Activated naive CD4-positive, alpha-beta T cell treated with anti-CD3 and anti-CD28 coated beads, Interleukin-2, amount 50 U/mL, for 72 hours (primary cell): ENCODE measurements at regions not wholly inside any gene's neighbourhood (a gene's known extent, or its start where the extent isn't known, plus 50 kb on each side); places are given as distances from the start of the nearest gene placed in this dataset.

ENCODE experiments used
- ATAC-seq, 2 donors: fragments of 150-1000 bp; cut with Tn5 transposase; 2 replicates each; pipeline ENCODE4 v1.10.0; 2021; ENCODE audit warnings: mild to moderate bottlenecking in 2 of 2, moderate library complexity in 2 of 2
- DNase-seq, 2 donors: peaks; one replicate each; pipeline ENCODE4 v3.0.0; 2021 to 2022; ENCODE audit warnings: low spot score in 2 of 2
- H3K27ac Mint-ChIP-seq, 2 donors: one replicate each; pipeline ENCODE4 v1.8.0; 2022; ENCODE audit warnings: mild to moderate bottlenecking in 2 of 2, mixed read lengths in 2 of 2
- H3K36me3 Mint-ChIP-seq, 2 donors: one replicate each; pipeline ENCODE4 v1.8.0; 2022; ENCODE audit warnings: mixed read lengths in 2 of 2
- H3K9me3 Mint-ChIP-seq, 2 donors: one replicate each; pipeline ENCODE4 v1.8.0; 2022; ENCODE audit warnings: mixed read lengths in 2 of 2

GRCh38 chr6:63371104-63371715 lies 51.4 kb upstream of the LGSN start:
- Mint-ChIP-seq H3K9me3 (peaks cover 0 to 5% of the 10 kb centered on the region in 2 donors), H3K36me3 (no peaks in the 10 kb centered on the region), H3K27ac (no peak overlapping the region)
- ATAC-seq (no peak), DNase-seq (no peak)

GRCh38 chr6:63372951-63373533 lies 53.3 kb upstream of the LGSN start:
- Mint-ChIP-seq H3K9me3 (peaks cover 0 to 5% of the 10 kb centered on the region in 2 donors), H3K36me3 (no peaks in the 10 kb centered on the region), H3K27ac (no peak overlapping the region)
- DNase-seq (no peak), ATAC-seq (no peak)

- H3K27ac Mint-ChIP-seq: no peak overlapping the region
- peaks cover 0 to 4% of the 10 kb centered on the region in 2 donors for H3K36me3 Mint-ChIP-seq
- DNase-seq (no peak), ATAC-seq (no peak)
- peaks cover 0 to 5% of the 10 kb centered on the region in 2 donors for H3K9me3 Mint-ChIP-seq
These were observed 69.5 kb upstream of the LGSN start for GRCh38 chr6:63389191-63389844.

GRCh38 chr6:63391203-63391970 lies 71.6 kb upstream of the LGSN start:
- ATAC-seq (no peak), DNase-seq (no peak)
- Mint-ChIP-seq H3K36me3 (peaks cover 0 to 4% of the 10 kb centered on the region in 2 donors), H3K27ac (no peak overlapping the region), H3K9me3 (peaks cover 0 to 5% of the 10 kb centered on the region in 2 donors)

- Mint-ChIP-seq H3K27ac (peak overlapping the region in 1 of 2 donors; percentile 77), H3K36me3 (peaks cover 0 to 4% of the 10 kb centered on the region in 2 donors), H3K9me3 (peaks cover 0 to 5% of the 10 kb centered on the region in 2 donors)
- DNase-seq: no peak
- no peak for ATAC-seq
These were observed 72.4 kb upstream of the LGSN start for GRCh38 chr6:63392092-63392724.

- ATAC-seq (no peak), DNase-seq (no peak)
- Mint-ChIP-seq H3K36me3 (peaks cover 0 to 4% of the 10 kb centered on the region in 2 donors), H3K27ac (no peak overlapping the region), H3K9me3 (peaks cover 0 to 5% of the 10 kb centered on the region in 2 donors)
These were observed 75.0 kb upstream of the LGSN start for GRCh38 chr6:63394656-63395308.

GRCh38 chr6:63395381-63395780 lies 75.6 kb upstream of the LGSN start:
- no peak for ATAC-seq

GRCh38 chr6:63403725-63404124 lies 83.9 kb upstream of the LGSN start:
- no peak for DNase-seq

More at GRCh38 chr6:63395381-63395780, 75.6 kb upstream of the LGSN start:
- H3K27ac Mint-ChIP-seq: no peak overlapping the region
- DNase-seq: no peak
- peaks cover 0 to 5% of the 10 kb centered on the region in 2 donors for H3K9me3 Mint-ChIP-seq
- peaks cover 0 to 4% of the 10 kb centered on the region in 2 donors for H3K36me3 Mint-ChIP-seq

GRCh38 chr6:63410435-63411426 lies 90.9 kb upstream of the LGSN start:
- no peak for DNase-seq
- Mint-ChIP-seq H3K36me3 (no peaks in the 10 kb centered on the region), H3K27ac (no peak overlapping the region), H3K9me3 (no peaks in the 10 kb centered on the region)
- ATAC-seq: no peak

More at GRCh38 chr6:63403725-63404124, 83.9 kb upstream of the LGSN start:
- no peak overlapping the region for H3K27ac Mint-ChIP-seq
- no peaks in the 10 kb centered on the region for H3K36me3 Mint-ChIP-seq
- ATAC-seq: no peak
- H3K9me3 Mint-ChIP-seq: no peaks in the 10 kb centered on the region

- peaks cover 2% of the 10 kb centered on the region in 2 donors for H3K9me3 Mint-ChIP-seq
- DNase-seq: no peak
- no peak for ATAC-seq
- H3K27ac Mint-ChIP-seq: no peak overlapping the region
- H3K36me3 Mint-ChIP-seq: peaks cover 2 to 4% of the 10 kb centered on the region in 2 donors
These were observed 95.5 kb upstream of the LGSN start for GRCh38 chr6:63415286-63415685.

- DNase-seq: no peak
These were observed 99.0 kb upstream of the LGSN start for GRCh38 chr6:63418741-63419140.

GRCh38 chr6:63424636-63425035 lies 104.9 kb upstream of the LGSN start:
- Mint-ChIP-seq H3K36me3 (peaks cover 5 to 6% of the 10 kb centered on the region in 2 donors), H3K27ac (no peak overlapping the region), H3K9me3 (peaks cover 5 to 10% of the 10 kb centered on the region in 2 donors)
- ATAC-seq (no peak), DNase-seq (no peak)

More at GRCh38 chr6:63418741-63419140, 99.0 kb upstream of the LGSN start:
- H3K9me3 Mint-ChIP-seq: peaks cover 5 to 10% of the 10 kb centered on the region in 2 donors
- peaks cover 5 to 6% of the 10 kb centered on the region in 2 donors for H3K36me3 Mint-ChIP-seq
- no peak overlapping the region for H3K27ac Mint-ChIP-seq
- no peak for ATAC-seq

GRCh38 chr6:63425493-63425892 lies 105.7 kb upstream of the LGSN start:
- Mint-ChIP-seq H3K36me3 (peaks cover 0 to 1% of the 10 kb centered on the region in 2 donors), H3K27ac (no peak overlapping the region), H3K9me3 (peaks cover 1 to 6% of the 10 kb centered on the region in 2 donors)
- no peak for DNase-seq
- ATAC-seq: no peak

- ATAC-seq (no peak), DNase-seq (no peak)
- no peak overlapping the region for H3K27ac Mint-ChIP-seq
- H3K9me3 Mint-ChIP-seq: no peaks in the 10 kb centered on the region
- no peaks in the 10 kb centered on the region for H3K36me3 Mint-ChIP-seq
These were observed 107.1 kb upstream of the LGSN start for GRCh38 chr6:63426844-63427243.

- H3K36me3 Mint-ChIP-seq: no peaks in the 10 kb centered on the region
- ATAC-seq: no peak
These were observed 108.2 kb upstream of the LGSN start for GRCh38 chr6:63427951-63428350.

More at GRCh38 chr6:63427951-63428350, 108.2 kb upstream of the LGSN start:
- H3K9me3 Mint-ChIP-seq: no peaks in the 10 kb centered on the region
- no peak for DNase-seq
- no peak overlapping the region for H3K27ac Mint-ChIP-seq
